ENCODE measurements at regions not wholly inside any gene's neighbourhood (a gene's known extent, or its start where the extent isn't known, plus 50 kb on each side); places are given as distances from the start of the nearest gene placed in this dataset.

GRCh38 chr5:105968981-105969380, 1701.8 kb downstream of the EFNA5 start:
- 94 to 100% methylated on average over 1 to 3 of the region's 3 CpGs for WGBS, 2 experiments (ENCODE audit: insufficient coverage in 1 of 2, insufficient read length in 1 of 2)
- no peaks in the 10 kb centered on the region for H3K4me1 Mint-ChIP-seq
- H3K9me3 Mint-ChIP-seq, result no peaks in the 10 kb centered on the region

GRCh38 chr5:105963696-105964255, 1707.0 kb downstream of the EFNA5 start:
- Mint-ChIP-seq H3K9me3 (no peaks in the 10 kb centered on the region), H3K27me3 (ENCODE audit: insufficient read depth) (no peaks in the 10 kb centered on the region), H3K27ac (no peak overlapping the region), H3K36me3 (ENCODE audit: low read depth) (no peaks in the 10 kb centered on the region), H3K4me3 (no peak overlapping the region), H3K4me1 (no peaks in the 10 kb centered on the region)
- no peak overlapping the region for H3K9ac ChIP-seq (ENCODE audit: extremely low read depth, low read length, poor library complexity, severe bottlenecking)
- H3K9me3 ChIP-seq (ENCODE audit: control insufficient read depth, low read length), result no peaks in the 10 kb centered on the region
- TF ChIP-seq CTCF (conservative IDR thresholded peaks at IDR 0.05), result no peak
- WGBS, 2 experiments (ENCODE audit: insufficient coverage in 1 of 2, insufficient read length in 1 of 2), result 100% methylated on average over 2 of the region's 2 CpGs; no CpG with 5 or more reads in 1 of the 2 experiments
- H3K27me3 ChIP-seq (ENCODE audit: control insufficient read depth, insufficient read depth, low read length, poor library complexity, severe bottlenecking), result no peaks in the 10 kb centered on the region
- H3K4me3 ChIP-seq (ENCODE audit: low read length), result no peak overlapping the region
- no peak for DNase-seq
- H3K36me3 ChIP-seq (ENCODE audit: control insufficient read depth, insufficient read depth, low read length), result no peaks in the 10 kb centered on the region
- H3K4me1 ChIP-seq (ENCODE audit: control insufficient read depth, insufficient read depth, low read length), result no peaks in the 10 kb centered on the region
- H3K27ac ChIP-seq (ENCODE audit: low read depth, low read length), result no peak overlapping the region

More at GRCh38 chr5:105968981-105969380, 1701.8 kb downstream of the EFNA5 start:
- no peaks in the 10 kb centered on the region for H3K27me3 Mint-ChIP-seq (ENCODE audit: insufficient read depth)
- TF ChIP-seq CTCF (conservative IDR thresholded peaks at IDR 0.05), result no peak
- no peak overlapping the region for H3K4me3 Mint-ChIP-seq
- Histone ChIP-seq H3K36me3 (ENCODE audit: control insufficient read depth, insufficient read depth, low read length) (no peaks in the 10 kb centered on the region), H3K9me3 (ENCODE audit: control insufficient read depth, low read length) (no peaks in the 10 kb centered on the region), H3K4me3 (ENCODE audit: low read length) (no peak overlapping the region), H3K4me1 (ENCODE audit: control insufficient read depth, insufficient read depth, low read length) (no peaks in the 10 kb centered on the region), H3K27me3 (ENCODE audit: control insufficient read depth, insufficient read depth, low read length, poor library complexity, severe bottlenecking) (no peaks in the 10 kb centered on the region), H3K27ac (ENCODE audit: low read depth, low read length) (no peak overlapping the region), H3K9ac (ENCODE audit: extremely low read depth, low read length, poor library complexity, severe bottlenecking) (no peak overlapping the region)
- no peak for DNase-seq
- H3K36me3 Mint-ChIP-seq (ENCODE audit: low read depth), result no peaks in the 10 kb centered on the region
- H3K27ac Mint-ChIP-seq, result no peak overlapping the region

GRCh38 chr5:105961572-105961971, 1709.2 kb downstream of the EFNA5 start:
- H3K36me3 Mint-ChIP-seq (ENCODE audit: low read depth), result no peaks in the 10 kb centered on the region
- Histone ChIP-seq H3K27ac (ENCODE audit: low read depth, low read length) (no peak overlapping the region), H3K9ac (ENCODE audit: extremely low read depth, low read length, poor library complexity, severe bottlenecking) (no peak overlapping the region), H3K4me1 (ENCODE audit: control insufficient read depth, insufficient read depth, low read length) (no peaks in the 10 kb centered on the region), H3K36me3 (ENCODE audit: control insufficient read depth, insufficient read depth, low read length) (no peaks in the 10 kb centered on the region), H3K27me3 (ENCODE audit: control insufficient read depth, insufficient read depth, low read length, poor library complexity, severe bottlenecking) (no peaks in the 10 kb centered on the region), H3K4me3 (ENCODE audit: low read length) (no peak overlapping the region), H3K9me3 (ENCODE audit: control insufficient read depth, low read length) (no peaks in the 10 kb centered on the region)
- no peaks in the 10 kb centered on the region for H3K27me3 Mint-ChIP-seq (ENCODE audit: insufficient read depth)
- 94% methylated on average over 2 of the region's 2 CpGs; no CpG with 5 or more reads in 1 of the 2 experiments for WGBS, 2 experiments (ENCODE audit: insufficient coverage in 1 of 2, insufficient read length in 1 of 2)
- H3K4me3 Mint-ChIP-seq, result no peak overlapping the region
- H3K27ac Mint-ChIP-seq, result no peak overlapping the region
- TF ChIP-seq CTCF (conservative IDR thresholded peaks at IDR 0.05), result no peak
- H3K9me3 Mint-ChIP-seq, result no peaks in the 10 kb centered on the region
- no peak for DNase-seq
- no peaks in the 10 kb centered on the region for H3K4me1 Mint-ChIP-seq

All from endodermal cell (in vitro differentiated cells).